HG03565 (cell line): ENCODE measurements at regions not wholly inside any gene's neighbourhood (a gene's known extent, or its start where the extent isn't known, plus 50 kb on each side); places are given as distances from the start of the nearest gene placed in this dataset.

Experiments
- ATAC-seq: cut with Tn5 transposase; IDR thresholded peaks from one replicate; pipeline ENCODE4 v1.9.1; 2021; ENCODE audit warnings: mild to moderate bottlenecking, moderate library complexity; ENCODE audit not compliant: unreplicated experiment

DNA sequence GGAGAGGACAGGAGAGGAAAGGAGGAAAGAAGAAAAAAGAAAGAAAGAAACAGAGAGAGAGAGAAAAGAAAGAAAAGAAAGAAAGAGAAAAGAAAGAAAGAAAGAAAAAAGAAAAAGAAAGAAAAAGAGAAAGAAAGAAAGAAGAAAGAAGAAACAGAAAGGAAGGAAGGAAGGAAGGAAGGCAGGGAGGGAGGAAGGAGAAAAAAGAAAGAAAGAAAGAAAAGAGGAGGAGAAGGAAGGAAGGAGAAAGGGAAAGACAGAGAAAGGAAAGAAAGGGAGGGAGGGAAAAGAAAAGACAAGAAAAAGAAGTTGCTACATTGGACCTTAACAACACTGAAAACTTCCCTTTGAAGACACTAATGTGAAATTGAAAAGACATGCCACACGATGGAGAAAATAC lies 56.6 kb upstream of the CCL2 start:
- ATAC-seq = no peak

GRCh38 chr17:34199454-34199853 lies 55.6 kb upstream of the CCL2 start:
- no peak for ATAC-seq

GRCh38 chr17:34199932-34200534 lies 55.1 kb upstream of the CCL2 start:
- peak; percentile 40 for ATAC-seq

GRCh38 chr17:34201225-34201624 lies 53.9 kb upstream of the CCL2 start:
- no peak for ATAC-seq

DNA sequence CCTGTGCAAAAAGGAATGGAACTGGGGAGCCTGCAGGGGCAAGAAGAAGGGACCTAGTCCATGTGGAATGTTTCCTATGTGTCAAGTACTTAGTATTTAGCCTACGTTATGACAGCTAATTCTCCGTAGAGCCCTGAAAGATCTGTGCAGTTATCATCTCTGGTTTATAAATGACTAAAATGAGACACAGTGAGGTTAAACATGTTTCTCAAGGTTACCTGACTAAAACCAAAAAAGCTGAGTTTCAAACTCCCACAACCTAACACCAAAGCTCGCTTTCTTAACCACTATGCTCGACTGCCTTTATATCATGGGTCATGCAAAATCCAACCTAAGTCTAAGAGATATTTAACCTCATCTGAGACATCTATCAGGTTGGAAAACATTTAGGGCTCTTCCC lies 53.3 kb upstream of the CCL2 start:
- ATAC-seq = no peak

- ATAC-seq = no peak
These were observed 52.0 kb upstream of the CCL2 start for GRCh38 chr17:34203018-34203638.

- ATAC-seq = no peak
These were observed 50.7 kb upstream of the CCL2 start for GRCh38 chr17:34204402-34204801.
